ENCODE measurements at regions not wholly inside any gene's neighbourhood (a gene's known extent, or its start where the extent isn't known, plus 50 kb on each side); places are given as distances from the start of the nearest gene placed in this dataset.

GRCh38 chr5:88401228-88401627 is 132.6 kb upstream of the TMEM161B start:
- H3K4me1 ChIP-seq (ENCODE audit: control insufficient read depth in 4 of 4, insufficient read depth in 4 of 4, low read length in 3 of 4): no peaks in the 10 kb centered on the region
- H3K36me3 ChIP-seq (ENCODE audit: control insufficient read depth in 4 of 4, insufficient read depth in 3 of 4, low read depth in 1 of 4, low read length in 3 of 4): no peaks in the 10 kb centered on the region
- H3K4me3 ChIP-seq (ENCODE audit: low read depth in 1 of 3, low read length in 3 of 3): no peak overlapping the region
- TF ChIP-seq, protein P1, sequence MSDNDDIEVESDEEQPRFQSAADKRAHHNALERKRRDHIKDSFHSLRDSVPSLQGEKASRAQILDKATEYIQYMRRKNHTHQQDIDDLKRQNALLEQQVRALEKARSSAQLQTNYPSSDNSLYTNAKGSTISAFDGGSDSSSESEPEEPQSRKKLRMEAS (IDR thresholded peaks at IDR 0.05): no peak
- TF ChIP-seq HNF4G (IDR thresholded peaks at IDR 0.05) (no peak), FOXA1 (IDR thresholded peaks at IDR 0.05) (no peak), REST (IDR thresholded peaks at IDR 0.05) (no peak), HNF4A (conservative IDR thresholded peaks at IDR 0.05) (no peak), JUND (IDR thresholded peaks at IDR 0.05) (no peak), EGR1 (IDR thresholded peaks at IDR 0.05; ENCODE audit: low read depth in 2 of 2) (no peak), GABPA (IDR thresholded peaks at IDR 0.05 in 1 of 2, conservative IDR thresholded peaks at IDR 0.05 in 1 of 2) (no peak), FOXA2 (IDR thresholded peaks at IDR 0.05) (no peak), SP1 (IDR thresholded peaks at IDR 0.05) (no peak), RXRA (IDR thresholded peaks at IDR 0.05) (no peak), ATF3 (IDR thresholded peaks at IDR 0.05) (no peak), TAF1 (conservative IDR thresholded peaks at IDR 0.05) (no peak), NR2F2 (IDR thresholded peaks at IDR 0.05) (no peak), YY1 (IDR thresholded peaks at IDR 0.05) (no peak), RAD21 (IDR thresholded peaks at IDR 0.05) (no peak)
- TF ChIP-seq, protein P2, sequence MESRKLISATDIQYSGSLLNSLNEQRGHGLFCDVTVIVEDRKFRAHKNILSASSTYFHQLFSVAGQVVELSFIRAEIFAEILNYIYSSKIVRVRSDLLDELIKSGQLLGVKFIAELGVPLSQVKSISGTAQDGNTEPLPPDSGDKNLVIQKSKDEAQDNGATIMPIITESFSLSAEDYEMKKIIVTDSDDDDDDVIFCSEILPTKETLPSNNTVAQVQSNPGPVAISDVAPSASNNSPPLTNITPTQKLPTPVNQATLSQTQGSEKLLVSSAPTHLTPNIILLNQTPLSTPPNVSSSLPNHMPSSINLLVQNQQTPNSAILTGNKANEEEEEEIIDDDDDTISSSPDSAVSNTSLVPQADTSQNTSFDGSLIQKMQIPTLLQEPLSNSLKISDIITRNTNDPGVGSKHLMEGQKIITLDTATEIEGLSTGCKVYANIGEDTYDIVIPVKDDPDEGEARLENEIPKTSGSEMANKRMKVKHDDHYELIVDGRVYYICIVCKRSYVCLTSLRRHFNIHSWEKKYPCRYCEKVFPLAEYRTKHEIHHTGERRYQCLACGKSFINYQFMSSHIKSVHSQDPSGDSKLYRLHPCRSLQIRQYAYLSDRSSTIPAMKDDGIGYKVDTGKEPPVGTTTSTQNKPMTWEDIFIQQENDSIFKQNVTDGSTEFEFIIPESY (IDR thresholded peaks at IDR 0.05): no peak
- TF ChIP-seq, protein P3, sequence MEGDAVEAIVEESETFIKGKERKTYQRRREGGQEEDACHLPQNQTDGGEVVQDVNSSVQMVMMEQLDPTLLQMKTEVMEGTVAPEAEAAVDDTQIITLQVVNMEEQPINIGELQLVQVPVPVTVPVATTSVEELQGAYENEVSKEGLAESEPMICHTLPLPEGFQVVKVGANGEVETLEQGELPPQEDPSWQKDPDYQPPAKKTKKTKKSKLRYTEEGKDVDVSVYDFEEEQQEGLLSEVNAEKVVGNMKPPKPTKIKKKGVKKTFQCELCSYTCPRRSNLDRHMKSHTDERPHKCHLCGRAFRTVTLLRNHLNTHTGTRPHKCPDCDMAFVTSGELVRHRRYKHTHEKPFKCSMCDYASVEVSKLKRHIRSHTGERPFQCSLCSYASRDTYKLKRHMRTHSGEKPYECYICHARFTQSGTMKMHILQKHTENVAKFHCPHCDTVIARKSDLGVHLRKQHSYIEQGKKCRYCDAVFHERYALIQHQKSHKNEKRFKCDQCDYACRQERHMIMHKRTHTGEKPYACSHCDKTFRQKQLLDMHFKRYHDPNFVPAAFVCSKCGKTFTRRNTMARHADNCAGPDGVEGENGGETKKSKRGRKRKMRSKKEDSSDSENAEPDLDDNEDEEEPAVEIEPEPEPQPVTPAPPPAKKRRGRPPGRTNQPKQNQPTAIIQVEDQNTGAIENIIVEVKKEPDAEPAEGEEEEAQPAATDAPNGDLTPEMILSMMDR (IDR thresholded peaks at IDR 0.05; ENCODE audit: low read depth, low read length, missing input control): no peak
- H3K9ac ChIP-seq (ENCODE audit: low read depth in 1 of 2, low read length in 2 of 2): no peak overlapping the region
- no peak overlapping the region for H3K27ac ChIP-seq (ENCODE audit: low read depth in 1 of 2, low read length in 2 of 2)
- H3K27me3 ChIP-seq (ENCODE audit: control insufficient read depth in 4 of 4, insufficient read depth in 4 of 4, low read length in 3 of 4): no peaks in the 10 kb centered on the region
- no peaks in the 10 kb centered on the region for H3K9me3 ChIP-seq (ENCODE audit: control insufficient read depth in 4 of 4, low read length in 3 of 4)
- no peak for DNase-seq (ENCODE audit: low spot score)
